OCI-LY1 (cell line): ENCODE measurements at regions not wholly inside any gene's neighbourhood (a gene's known extent, or its start where the extent isn't known, plus 50 kb on each side); places are given as distances from the start of the nearest gene placed in this dataset.
A peak's percentile ranks its signal among the peaks of the same experiment; 100 is the strongest.

Experiments used
- H2AFZ ChIP-seq: fragments of 200-600 bp; sonication (generic), shearing (Covaris generic); 2 replicates; pipeline ENCODE4 v1.6.0; 2014; ENCODE audit warnings: antibody characterized with exemption, mild to moderate bottlenecking, low read length
- H3F3A ChIP-seq: fragments of 200-600 bp; sonication (generic), shearing (Covaris generic); 2 replicates; pipeline ENCODE4 v1.6.0; 2014; ENCODE audit warnings: mild to moderate bottlenecking, antibody characterized with exemption, low read length, moderate library complexity; ENCODE audit not compliant: insufficient read depth
- H3K27ac ChIP-seq: fragments of 200-600 bp; sonication (generic); 2 replicates; pipeline ENCODE4 v1.5.1; 2014; ENCODE audit warnings: low read length, mixed run types, mild to moderate bottlenecking, low read depth; ENCODE audit not compliant: poor library complexity, severe bottlenecking
- H3K27me3 ChIP-seq: fragments of 200-600 bp; sonication (generic); 2 replicates; pipeline ENCODE4 v1.6.0; 2014; ENCODE audit warnings: antibody characterized with exemption, mild to moderate bottlenecking, low read length, moderate library complexity; ENCODE audit not compliant: insufficient read depth
- H3K36me3 ChIP-seq: fragments of 200-600 bp; sonication (generic); 2 replicates; pipeline ENCODE4 v1.6.1; 2014; ENCODE audit warnings: mild to moderate bottlenecking, antibody characterized with exemption, low read length, moderate library complexity, mixed read lengths; ENCODE audit not compliant: insufficient read depth
- H3K4me1 ChIP-seq: fragments of 200-600 bp; sonication (generic); 2 replicates; pipeline ENCODE4 v1.5.1; 2014; ENCODE audit warnings: mild to moderate bottlenecking, low read length, moderate library complexity; ENCODE audit not compliant: insufficient read depth, severe bottlenecking
- H3K4me2 ChIP-seq: fragments of 200-600 bp; sonication (generic), shearing (Covaris generic); 2 replicates; pipeline ENCODE4 v1.6.1; 2014; ENCODE audit warnings: low read length
- H3K4me3 ChIP-seq: fragments of 200-600 bp; sonication (generic); 2 replicates; pipeline ENCODE4 v1.5.1; 2014; ENCODE audit warnings: low read length, low read depth, mild to moderate bottlenecking, mixed read lengths; ENCODE audit not compliant: poor library complexity, severe bottlenecking
- H3K79me2 ChIP-seq: fragments of 200-600 bp; shearing (Covaris generic); 2 replicates; pipeline ENCODE4 v1.6.1; 2016; ENCODE audit warnings: mixed run types, low read length, mixed read lengths; ENCODE audit not compliant: insufficient read depth
- H3K9ac ChIP-seq: fragments of 200-600 bp; sonication (generic), shearing (Covaris generic); 2 replicates; pipeline ENCODE4 v1.6.1; 2014; ENCODE audit warnings: mild to moderate bottlenecking, low read length, mixed read lengths
- H3K9me2 ChIP-seq: fragments of 200-600 bp; sonication (generic), shearing (Covaris generic); 2 replicates; pipeline ENCODE4 v1.6.1; 2014; ENCODE audit warnings: low read depth, mild to moderate bottlenecking, low read length, mixed read lengths
- H3K9me3 ChIP-seq: fragments of 200-600 bp; shearing (Covaris generic); 2 replicates; pipeline ENCODE4 v1.6.1; 2014; ENCODE audit warnings: low read length, mixed read lengths
- H4K20me1 ChIP-seq: fragments of 200-600 bp; sonication (generic), shearing (Covaris generic); 2 replicates; pipeline ENCODE4 v1.6.0; 2016; ENCODE audit warnings: mild to moderate bottlenecking, low read length; ENCODE audit not compliant: insufficient read depth
- CTCF ChIP-seq: fragments of 200-600 bp; sonication (generic), shearing (Covaris generic); IDR thresholded peaks from 2 replicates; pipeline ENCODE4 v1.5.1; 2017; ENCODE audit warnings: mild to moderate bottlenecking, antibody characterized with exemption, low read length, moderate library complexity, mixed read lengths
- EZH2 ChIP-seq: fragments of 200-600 bp; sonication (generic), shearing (Covaris generic); IDR thresholded peaks from 2 replicates; pipeline ENCODE4 v1.8.0; 2017; ENCODE audit warnings: borderline replicate concordance, mixed run types, mild to moderate bottlenecking, antibody characterized with exemption, low read length, moderate library complexity, mixed read lengths

GRCh38 chr13:65260946-65261891, 1968.9 kb downstream of the PCDH9 start:
- Histone ChIP-seq H3K27ac (peak overlapping the region; percentile 70), H3K79me2 (no peaks in the 10 kb centered on the region), H3F3A (0 out of 2 replicates have a peak, but pooled peaks cover under 1% of the 10 kb centered on the region), H3K4me1 (peaks cover 30% of the 10 kb centered on the region), H3K9me2 (no peaks in the 10 kb centered on the region), H3K4me3 (peak overlapping the region; percentile 48), H3K9me3 (peaks cover 8% of the 10 kb centered on the region; the same call in 1 of the 2 replicates), H3K4me2 (peak overlapping the region; percentile 93), H3K9ac (peak overlapping the region; percentile 62), H3K36me3 (no peaks in the 10 kb centered on the region), H2AFZ (peak overlapping the region; percentile 88), H4K20me1 (no peaks in the 10 kb centered on the region), H3K27me3 (no peaks in the 10 kb centered on the region)
- no peak for TF ChIP-seq CTCF
- TF ChIP-seq EZH2 = no peak

- peak overlapping the region; percentile 55; the same call in 1 of the 2 replicates for H2AFZ ChIP-seq
- no peak overlapping the region for H3K4me2 ChIP-seq
- TF ChIP-seq EZH2 (no peak), CTCF (no peak)
- H3K4me1 ChIP-seq = peaks cover 15% of the 10 kb centered on the region
- no peaks in the 10 kb centered on the region for H3K9me2 ChIP-seq
- no peak overlapping the region for H3K9ac ChIP-seq
- H3K79me2 ChIP-seq = no peaks in the 10 kb centered on the region
- H3K27me3 ChIP-seq = no peaks in the 10 kb centered on the region
- H3K27ac ChIP-seq = no peak overlapping the region
- no peaks in the 10 kb centered on the region for H4K20me1 ChIP-seq
- no peaks in the 10 kb centered on the region for H3F3A ChIP-seq
- no peak overlapping the region for H3K4me3 ChIP-seq
- H3K36me3 ChIP-seq = no peaks in the 10 kb centered on the region
- H3K9me3 ChIP-seq = 0 out of 2 replicates have a peak, but pooled peaks cover 3% of the 10 kb centered on the region
Measured at GRCh38 chr13:65240773-65241172, 1989.4 kb downstream of the PCDH9 start.

GRCh38 chr13:65236841-65237418, 1993.2 kb downstream of the PCDH9 start:
- H3K9ac ChIP-seq = no peak overlapping the region
- no peaks in the 10 kb centered on the region for H3K79me2 ChIP-seq
- H4K20me1 ChIP-seq = no peaks in the 10 kb centered on the region
- no peak overlapping the region for H3K27ac ChIP-seq
- no peak for TF ChIP-seq CTCF
- no peak for TF ChIP-seq EZH2
- no peak overlapping the region for H3K4me3 ChIP-seq
- H2AFZ ChIP-seq = no peak overlapping the region
- H3K27me3 ChIP-seq = no peaks in the 10 kb centered on the region
- H3K36me3 ChIP-seq = no peaks in the 10 kb centered on the region
- H3K9me3 ChIP-seq = peaks cover 13% of the 10 kb centered on the region
- H3K4me2 ChIP-seq = no peak overlapping the region
- H3F3A ChIP-seq = peaks cover 4% of the 10 kb centered on the region; the same call in 1 of the 2 replicates
- H3K4me1 ChIP-seq = peaks cover 9% of the 10 kb centered on the region
- no peaks in the 10 kb centered on the region for H3K9me2 ChIP-seq
